ENCODE measurements at regions not wholly inside any gene's neighbourhood (a gene's known extent, or its start where the extent isn't known, plus 50 kb on each side); places are given as distances from the start of the nearest gene placed in this dataset.

GRCh38 chr19:31664096-31664495 lies 314.9 kb upstream of the TSHZ3 start:
- DNase-seq, result no peak

- no peak for DNase-seq
These were observed 315.8 kb upstream of the TSHZ3 start for GRCh38 chr19:31664997-31665396.

GRCh38 chr19:31666126-31666525 lies 316.9 kb upstream of the TSHZ3 start:
- DNase-seq, result no peak

- DNase-seq, result no peak
These were observed 317.9 kb upstream of the TSHZ3 start for GRCh38 chr19:31667106-31667505.

GRCh38 chr19:31668921-31669320 lies 319.7 kb upstream of the TSHZ3 start:
- no peak for DNase-seq

GRCh38 chr19:31670931-31671330 lies 321.7 kb upstream of the TSHZ3 start:
- no peak for DNase-seq

GRCh38 chr19:31671411-31672035 lies 322.3 kb upstream of the TSHZ3 start:
- DNase-seq, result no peak

- DNase-seq, result no peak
These were observed 325.4 kb upstream of the TSHZ3 start for GRCh38 chr19:31674503-31675192.

GRCh38 chr19:31675193-31675913 lies 326.1 kb upstream of the TSHZ3 start:
- DNase-seq, result no peak

GRCh38 chr19:31676271-31677004 lies 327.2 kb upstream of the TSHZ3 start:
- DNase-seq, result no peak

GRCh38 chr19:31678421-31678820 lies 329.2 kb upstream of the TSHZ3 start:
- DNase-seq, result no peak

- no peak for DNase-seq
These were observed 331.9 kb upstream of the TSHZ3 start for GRCh38 chr19:31681121-31681520.

- DNase-seq, result no peak
These were observed 344.1 kb upstream of the TSHZ3 start for GRCh38 chr19:31693131-31693932.

GRCh38 chr19:31693933-31694269 lies 344.7 kb upstream of the TSHZ3 start:
- DNase-seq, result no peak

GRCh38 chr19:31694761-31695160 lies 345.5 kb upstream of the TSHZ3 start:
- no peak for DNase-seq

GRCh38 chr19:31699421-31699820 lies 350.2 kb upstream of the TSHZ3 start:
- no peak for DNase-seq

- no peak for DNase-seq
These were observed 351.9 kb upstream of the TSHZ3 start for GRCh38 chr19:31701146-31701545.

- no peak for DNase-seq
These were observed 356.4 kb upstream of the TSHZ3 start for GRCh38 chr19:31705656-31706055.

GRCh38 chr19:31706131-31706530 lies 356.9 kb upstream of the TSHZ3 start:
- DNase-seq, result no peak

GRCh38 chr19:31706691-31707620 lies 357.7 kb upstream of the TSHZ3 start:
- no peak for DNase-seq

GRCh38 chr19:31708520-31708919 lies 359.3 kb upstream of the TSHZ3 start:
- DNase-seq, result no peak
